Mucosa of stomach (tissue), 1 donor: ENCODE measurements at regions not wholly inside any gene's neighbourhood (a gene's known extent, or its start where the extent isn't known, plus 50 kb on each side); places are given as distances from the start of the nearest gene placed in this dataset.

ENCODE experiments used
- H3K27me3 ChIP-seq: one replicate; pipeline ENCODE4 v1.7.0; 2013; ENCODE audit warnings: mild to moderate bottlenecking, low read length; ENCODE audit not compliant: control insufficient read depth, insufficient read depth
- H3K36me3 ChIP-seq: one replicate; pipeline ENCODE4 v1.7.0; 2013; ENCODE audit warnings: low read length; ENCODE audit not compliant: control insufficient read depth, insufficient read depth
- H3K4me1 ChIP-seq: one replicate; pipeline ENCODE4 v1.7.0; 2013; ENCODE audit warnings: mild to moderate bottlenecking, low read length; ENCODE audit not compliant: control insufficient read depth, insufficient read depth
- H3K4me3 ChIP-seq: one replicate; pipeline ENCODE4 v1.7.0; 2013; ENCODE audit warnings: low read length
- H3K9ac ChIP-seq: one replicate; pipeline ENCODE4 v1.7.0; 2013; ENCODE audit warnings: mild to moderate bottlenecking, low read length, moderate library complexity
- H3K9me3 ChIP-seq: one replicate; pipeline ENCODE4 v1.7.0; 2013; ENCODE audit warnings: mild to moderate bottlenecking, low read length, moderate library complexity; ENCODE audit not compliant: control insufficient read depth
- donor health status: Pancreatic carcinoma.

GRCh38 chr2:8489221-8489620 is 192.6 kb upstream of the ID2 start:
- Histone ChIP-seq H3K9me3 (no peaks in the 10 kb centered on the region), H3K27me3 (peaks cover 24% of the 10 kb centered on the region), H3K9ac (no peak overlapping the region), H3K4me3 (no peak overlapping the region), H3K36me3 (no peaks in the 10 kb centered on the region), H3K4me1 (peaks cover 32% of the 10 kb centered on the region)

- Histone ChIP-seq H3K4me1 (peaks cover 37% of the 10 kb centered on the region), H3K4me3 (no peak overlapping the region), H3K9ac (no peak overlapping the region), H3K27me3 (peaks cover 30% of the 10 kb centered on the region), H3K9me3 (no peaks in the 10 kb centered on the region), H3K36me3 (no peaks in the 10 kb centered on the region)
Observed at GRCh38 chr2:8489751-8490150, 192.1 kb upstream of the ID2 start.

- Histone ChIP-seq H3K4me1 (peaks cover 39% of the 10 kb centered on the region), H3K27me3 (peaks cover 35% of the 10 kb centered on the region), H3K36me3 (no peaks in the 10 kb centered on the region), H3K9ac (no peak overlapping the region), H3K9me3 (no peaks in the 10 kb centered on the region), H3K4me3 (no peak overlapping the region)
Observed at GRCh38 chr2:8490166-8490721, 191.6 kb upstream of the ID2 start.

DNA sequence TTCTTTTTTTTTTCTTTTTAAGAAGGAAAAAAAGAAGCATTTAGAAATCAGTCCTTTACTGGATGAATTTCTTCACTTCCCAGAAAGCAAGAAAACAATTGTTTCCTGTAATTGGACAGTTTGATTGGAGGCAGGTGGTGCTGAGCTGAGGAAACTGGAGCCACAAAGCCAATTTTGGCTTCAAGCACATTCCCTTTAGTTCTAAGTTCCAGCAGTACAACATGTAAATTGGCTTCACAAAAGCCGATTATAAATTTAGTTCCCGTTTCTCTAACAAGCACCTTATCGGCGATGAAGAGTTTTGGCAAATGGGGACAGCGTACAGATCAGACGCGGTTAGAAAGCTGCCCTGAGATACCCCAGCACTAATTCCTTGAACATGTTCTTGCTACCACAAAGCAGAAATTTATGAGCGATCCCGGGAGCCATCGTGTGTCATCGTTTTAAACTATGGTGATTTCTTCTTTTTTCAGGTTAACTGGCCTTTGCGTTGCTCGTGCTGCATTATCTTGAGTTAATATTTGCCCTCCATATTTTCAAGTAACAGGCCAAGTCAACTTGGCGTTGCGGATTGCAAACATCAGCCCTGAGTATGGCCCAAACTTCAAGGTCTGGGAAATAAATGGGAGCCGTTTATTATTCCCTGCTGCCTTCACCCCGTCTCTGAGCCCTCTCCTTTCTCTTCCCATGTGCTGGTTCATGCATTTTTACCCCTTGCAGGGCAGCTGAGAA is 190.4 kb upstream of the ID2 start:
- no peaks in the 10 kb centered on the region for H3K9me3 ChIP-seq
- no peak overlapping the region for H3K9ac ChIP-seq
- no peak overlapping the region for H3K4me3 ChIP-seq
- H3K27me3 ChIP-seq = peaks cover 42% of the 10 kb centered on the region
- no peaks in the 10 kb centered on the region for H3K36me3 ChIP-seq
- peaks cover 45% of the 10 kb centered on the region for H3K4me1 ChIP-seq

- Histone ChIP-seq H3K4me1 (peaks cover 51% of the 10 kb centered on the region), H3K36me3 (no peaks in the 10 kb centered on the region), H3K27me3 (peaks cover 36% of the 10 kb centered on the region), H3K9ac (no peak overlapping the region), H3K9me3 (no peaks in the 10 kb centered on the region), H3K4me3 (no peak overlapping the region)
Observed at GRCh38 chr2:8494151-8494550, 187.7 kb upstream of the ID2 start.

DNA sequence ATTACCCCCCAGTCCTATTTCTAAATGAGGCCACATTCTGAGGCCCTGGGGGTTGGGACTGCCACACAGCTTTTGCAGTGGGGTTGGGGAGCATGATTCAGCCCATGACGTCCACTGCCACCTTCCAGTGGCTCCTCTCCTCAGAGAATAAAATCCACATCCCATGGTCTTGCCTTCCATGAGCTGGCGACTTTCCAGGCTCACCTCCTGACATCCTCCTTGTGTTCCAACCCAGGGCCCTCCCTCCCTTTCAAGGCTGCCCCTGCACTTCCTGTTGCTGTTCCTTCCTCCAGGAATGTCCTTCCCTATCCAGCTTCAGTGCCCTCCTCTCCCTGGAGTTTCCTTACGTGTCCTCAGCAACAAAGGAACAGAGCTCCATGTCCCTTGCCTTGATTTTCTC is 187.3 kb upstream of the ID2 start:
- Histone ChIP-seq H3K36me3 (no peaks in the 10 kb centered on the region), H3K9ac (no peak overlapping the region), H3K27me3 (peaks cover 36% of the 10 kb centered on the region), H3K4me1 (peaks cover 56% of the 10 kb centered on the region), H3K4me3 (no peak overlapping the region), H3K9me3 (no peaks in the 10 kb centered on the region)

- peaks cover 64% of the 10 kb centered on the region for H3K4me1 ChIP-seq
- no peaks in the 10 kb centered on the region for H3K36me3 ChIP-seq
- H3K9me3 ChIP-seq = no peaks in the 10 kb centered on the region
- no peak overlapping the region for H3K9ac ChIP-seq
- peaks cover 29% of the 10 kb centered on the region for H3K27me3 ChIP-seq
- no peak overlapping the region for H3K4me3 ChIP-seq
Observed at GRCh38 chr2:8495189-8495989, 186.5 kb upstream of the ID2 start.

DNA sequence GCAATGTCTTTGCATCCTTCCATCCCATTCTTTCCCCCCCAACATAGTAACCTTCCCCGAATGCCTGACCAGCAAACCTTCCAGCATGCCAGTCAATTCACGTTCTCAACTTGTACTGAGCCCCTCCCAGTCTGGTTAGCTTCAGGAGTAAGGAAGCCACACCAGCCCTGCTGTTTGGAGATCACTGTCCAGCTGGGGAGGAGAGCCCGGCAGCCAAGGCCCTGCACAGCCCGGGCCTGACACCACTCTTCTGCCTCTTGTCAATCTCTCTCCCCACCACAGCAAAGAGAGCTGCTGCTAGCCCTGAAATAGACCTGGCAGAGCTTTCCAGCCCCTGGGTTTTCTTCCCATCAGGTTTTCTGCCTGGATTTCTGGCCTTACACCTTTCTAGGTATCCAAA is 185.8 kb upstream of the ID2 start:
- no peaks in the 10 kb centered on the region for H3K9me3 ChIP-seq
- no peak overlapping the region for H3K9ac ChIP-seq
- no peak overlapping the region for H3K4me3 ChIP-seq
- H3K36me3 ChIP-seq = no peaks in the 10 kb centered on the region
- H3K27me3 ChIP-seq = peaks cover 29% of the 10 kb centered on the region
- peaks cover 69% of the 10 kb centered on the region for H3K4me1 ChIP-seq

GRCh38 chr2:8496617-8497016 is 185.2 kb upstream of the ID2 start:
- Histone ChIP-seq H3K36me3 (no peaks in the 10 kb centered on the region), H3K9me3 (no peaks in the 10 kb centered on the region), H3K4me3 (no peak overlapping the region), H3K4me1 (peaks cover 68% of the 10 kb centered on the region), H3K9ac (no peak overlapping the region), H3K27me3 (peaks cover 29% of the 10 kb centered on the region)

- no peaks in the 10 kb centered on the region for H3K36me3 ChIP-seq
- H3K4me1 ChIP-seq = peaks cover 45% of the 10 kb centered on the region
- H3K9me3 ChIP-seq = no peaks in the 10 kb centered on the region
- H3K4me3 ChIP-seq = no peak overlapping the region
- H3K27me3 ChIP-seq = peaks cover 39% of the 10 kb centered on the region
- no peak overlapping the region for H3K9ac ChIP-seq
Observed at GRCh38 chr2:8498994-8499393, 182.9 kb upstream of the ID2 start.

DNA sequence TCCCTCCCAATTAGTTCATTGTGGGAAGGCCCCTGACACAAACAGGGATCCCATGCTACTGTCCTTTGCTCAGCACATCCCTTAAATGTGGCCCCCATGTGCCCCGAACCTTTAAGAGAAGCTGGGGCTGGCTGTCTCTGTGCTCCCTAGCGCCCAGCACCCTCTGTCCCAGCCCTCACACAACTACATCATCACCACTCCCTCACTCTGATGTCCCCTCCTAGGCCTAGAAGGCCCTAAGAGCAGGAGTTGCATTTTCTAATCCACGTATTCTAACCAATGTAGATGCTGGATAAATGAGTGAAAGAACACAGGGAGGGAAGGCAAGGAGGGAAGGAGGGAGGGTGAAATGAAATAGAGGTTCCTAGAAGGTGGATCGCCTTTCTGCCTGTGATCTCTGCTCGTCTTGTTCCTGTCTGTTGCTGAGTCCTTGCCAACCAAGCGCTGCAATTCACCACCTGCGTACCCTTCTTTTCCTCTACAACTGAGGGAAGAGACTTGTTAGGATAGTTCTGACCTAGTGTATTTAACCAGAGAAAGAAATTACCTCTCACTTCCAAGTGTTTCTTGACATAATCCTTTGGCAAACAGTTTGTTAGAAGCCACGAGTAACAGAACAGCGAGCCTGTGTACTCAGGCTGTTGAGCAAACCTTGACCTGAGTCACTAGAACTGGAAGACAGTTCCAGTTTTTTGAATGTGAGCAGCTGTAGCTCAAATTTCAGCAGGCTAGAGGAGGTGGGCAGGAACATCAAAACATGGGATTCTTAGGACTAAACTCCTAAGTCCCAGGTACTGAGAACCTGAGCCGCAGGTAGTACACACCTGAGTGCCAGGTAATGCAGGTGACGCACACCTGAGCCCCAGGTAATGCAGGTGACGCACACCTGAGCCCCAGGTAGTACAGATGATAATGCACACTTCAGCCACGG is 181.5 kb upstream of the ID2 start:
- Histone ChIP-seq H3K4me1 (peaks cover 36% of the 10 kb centered on the region), H3K36me3 (no peaks in the 10 kb centered on the region), H3K27me3 (peaks cover 26% of the 10 kb centered on the region), H3K4me3 (no peak overlapping the region), H3K9me3 (no peaks in the 10 kb centered on the region), H3K9ac (no peak overlapping the region)
